ENCODE measurements at regions not wholly inside any gene's neighbourhood (a gene's known extent, or its start where the extent isn't known, plus 50 kb on each side); places are given as distances from the start of the nearest gene placed in this dataset.

DNA sequence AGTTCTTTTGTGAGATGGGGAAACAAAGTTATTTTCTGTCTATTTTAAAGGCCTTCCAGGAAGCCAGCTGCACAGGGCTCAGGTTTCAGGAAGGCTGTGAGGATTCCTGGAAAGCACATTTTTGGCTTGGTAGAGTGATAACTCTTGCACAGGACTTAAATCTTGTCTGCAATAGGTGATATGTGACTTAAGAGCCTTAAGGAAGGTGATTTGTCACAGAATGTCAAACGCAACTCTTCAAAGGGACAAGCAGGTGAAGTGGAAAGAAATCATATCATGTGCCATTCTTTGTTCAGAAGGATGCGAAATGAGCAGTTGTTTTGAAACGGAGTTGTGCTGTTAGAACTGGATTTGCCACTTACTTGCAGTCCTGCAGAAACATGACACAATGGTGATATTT is 459.3 kb downstream of the MAT2B start:
- H3K9me3 ChIP-seq (ENCODE audit: severe bottlenecking), result no peaks in the 10 kb centered on the region
- H3K27ac ChIP-seq (ENCODE audit: poor library complexity, severe bottlenecking), result no peak overlapping the region
- H3K4me3 ChIP-seq (ENCODE audit: severe bottlenecking), result no peak overlapping the region
- H3K4me1 ChIP-seq (ENCODE audit: insufficient read depth, poor library complexity, severe bottlenecking), result no peaks in the 10 kb centered on the region
- no peaks in the 10 kb centered on the region for H3K36me3 ChIP-seq (ENCODE audit: low read depth)
- no peak for ATAC-seq (ENCODE audit: low read depth)
- H3K27me3 ChIP-seq (ENCODE audit: insufficient read depth, poor library complexity, severe bottlenecking), result no peaks in the 10 kb centered on the region
- no peak for DNase-seq (ENCODE audit: low spot score)
- no peak for TF ChIP-seq CTCF (IDR thresholded peaks at IDR 0.05; ENCODE audit: poor library complexity, severe bottlenecking)

DNA sequence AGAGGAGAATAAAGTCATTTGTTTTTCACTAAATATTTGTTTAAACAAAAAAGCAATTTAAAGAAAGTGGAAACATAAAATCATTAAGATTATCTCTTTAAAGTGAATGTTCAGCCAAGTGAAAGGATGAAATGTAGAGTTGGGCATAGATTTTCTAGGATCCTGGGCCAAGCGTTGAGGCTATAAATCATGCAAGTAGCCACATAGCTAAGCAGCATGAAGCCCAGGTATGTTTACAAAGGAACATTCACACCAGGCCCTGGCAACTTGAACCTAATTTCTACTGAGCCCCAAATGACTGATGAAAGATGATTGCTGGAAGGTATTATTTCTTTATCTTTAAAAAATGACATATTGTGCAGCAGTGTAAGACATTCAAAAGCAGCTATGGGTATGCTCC is 461.8 kb downstream of the MAT2B start:
- Histone ChIP-seq H3K27ac (ENCODE audit: poor library complexity, severe bottlenecking) (no peak overlapping the region), H3K27me3 (ENCODE audit: insufficient read depth, poor library complexity, severe bottlenecking) (no peaks in the 10 kb centered on the region), H3K9me3 (ENCODE audit: severe bottlenecking) (no peaks in the 10 kb centered on the region), H3K4me3 (ENCODE audit: severe bottlenecking) (no peak overlapping the region), H3K4me1 (ENCODE audit: insufficient read depth, poor library complexity, severe bottlenecking) (no peaks in the 10 kb centered on the region), H3K36me3 (ENCODE audit: low read depth) (no peaks in the 10 kb centered on the region)
- no peak for TF ChIP-seq CTCF (IDR thresholded peaks at IDR 0.05; ENCODE audit: poor library complexity, severe bottlenecking)
- ATAC-seq (ENCODE audit: low read depth) (no peak), DNase-seq (ENCODE audit: low spot score) (no peak)

GRCh38 chr5:163968651-163969050 is 463.2 kb downstream of the MAT2B start:
- DNase-seq (ENCODE audit: low spot score), result no peak
- Histone ChIP-seq H3K4me3 (ENCODE audit: severe bottlenecking) (no peak overlapping the region), H3K9me3 (ENCODE audit: severe bottlenecking) (no peaks in the 10 kb centered on the region), H3K27me3 (ENCODE audit: insufficient read depth, poor library complexity, severe bottlenecking) (no peaks in the 10 kb centered on the region), H3K4me1 (ENCODE audit: insufficient read depth, poor library complexity, severe bottlenecking) (no peaks in the 10 kb centered on the region), H3K36me3 (ENCODE audit: low read depth) (no peaks in the 10 kb centered on the region), H3K27ac (ENCODE audit: poor library complexity, severe bottlenecking) (no peak overlapping the region)
- no peak for ATAC-seq (ENCODE audit: low read depth)
- no peak for TF ChIP-seq CTCF (IDR thresholded peaks at IDR 0.05; ENCODE audit: poor library complexity, severe bottlenecking)

GRCh38 chr5:163976696-163977095 is 471.3 kb downstream of the MAT2B start:
- H3K4me3 ChIP-seq (ENCODE audit: severe bottlenecking), result no peak overlapping the region
- H3K27me3 ChIP-seq (ENCODE audit: insufficient read depth, poor library complexity, severe bottlenecking), result peaks cover 8% of the 10 kb centered on the region
- no peaks in the 10 kb centered on the region for H3K36me3 ChIP-seq (ENCODE audit: low read depth)
- no peaks in the 10 kb centered on the region for H3K4me1 ChIP-seq (ENCODE audit: insufficient read depth, poor library complexity, severe bottlenecking)
- no peak for DNase-seq (ENCODE audit: low spot score)
- no peak overlapping the region for H3K27ac ChIP-seq (ENCODE audit: poor library complexity, severe bottlenecking)
- no peaks in the 10 kb centered on the region for H3K9me3 ChIP-seq (ENCODE audit: severe bottlenecking)
- no peak for TF ChIP-seq CTCF (IDR thresholded peaks at IDR 0.05; ENCODE audit: poor library complexity, severe bottlenecking)
- no peak for ATAC-seq (ENCODE audit: low read depth)

- Histone ChIP-seq H3K27ac (ENCODE audit: poor library complexity, severe bottlenecking) (no peak overlapping the region), H3K4me1 (ENCODE audit: insufficient read depth, poor library complexity, severe bottlenecking) (no peaks in the 10 kb centered on the region), H3K4me3 (ENCODE audit: severe bottlenecking) (no peak overlapping the region), H3K36me3 (ENCODE audit: low read depth) (no peaks in the 10 kb centered on the region), H3K27me3 (ENCODE audit: insufficient read depth, poor library complexity, severe bottlenecking) (peaks cover 8% of the 10 kb centered on the region), H3K9me3 (ENCODE audit: severe bottlenecking) (no peaks in the 10 kb centered on the region)
- ATAC-seq (ENCODE audit: low read depth), result no peak
- TF ChIP-seq CTCF (IDR thresholded peaks at IDR 0.05; ENCODE audit: poor library complexity, severe bottlenecking), result peak; percentile 10
- no peak for DNase-seq (ENCODE audit: low spot score)
Measured at GRCh38 chr5:163978897-163979296, 473.5 kb downstream of the MAT2B start.
